Posterior cingulate gyrus (tissue), 11 donors: ENCODE measurements at regions not wholly inside any gene's neighbourhood (a gene's known extent, or its start where the extent isn't known, plus 50 kb on each side); places are given as distances from the start of the nearest gene placed in this dataset.
"Not testable (repeated sequence)": the region's sequence is repeated elsewhere in the genome, so short reads cannot be mapped to it uniquely, and the experiment has no call there.

Experiments
- DNase-seq, 10 donors: peaks; one replicate each; pipeline versions ENCODE4 v3.0.0 to v3.0.0-alpha.2; 2020 to 2021; ENCODE audit warnings: mixed read lengths in 3 of 10
- intact Hi-C: fragments of 100-400 bp; cut with DNase I; formaldehyde crosslinking; loops from one replicate; pipeline ENCODE4 v1.15.1; 2023

DNA sequence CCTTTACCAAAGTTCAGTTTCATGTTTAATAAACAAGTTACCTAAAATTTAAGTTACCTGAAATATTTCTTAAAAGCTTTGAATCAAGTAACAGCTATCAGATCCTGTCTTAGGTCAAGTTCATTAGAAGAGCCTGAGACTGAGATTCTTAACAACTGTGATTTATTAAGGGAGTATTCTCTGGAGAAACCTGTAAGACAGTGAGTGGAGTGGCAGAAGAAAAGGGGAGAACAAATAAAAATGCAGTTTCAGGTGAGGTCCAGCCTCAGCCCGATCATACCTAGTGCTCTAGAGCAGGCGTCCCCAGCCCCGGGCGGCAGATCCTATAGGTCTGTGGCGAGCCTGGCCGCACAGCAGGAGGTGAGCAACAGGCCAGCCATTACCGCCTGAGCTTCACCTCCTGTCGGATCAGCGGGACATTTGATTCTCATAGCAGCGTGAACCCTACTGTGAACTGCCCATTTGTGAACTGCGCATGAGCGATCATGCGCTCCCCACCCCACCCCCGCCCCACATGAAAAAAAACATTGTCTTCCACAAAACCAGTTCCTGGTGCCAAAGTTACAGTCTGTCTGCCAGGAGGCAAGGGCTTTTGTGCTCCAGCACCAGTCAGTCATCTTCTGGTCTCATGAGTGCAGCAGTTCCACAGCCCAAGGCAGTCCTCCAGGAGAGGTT, 59.2 kb upstream of the ADGRB3 start:
- DNase-seq: peak in 8 of 10 donors; percentile 6 to 84 (median 54)
- intact Hi-C loops: no loop called here

DNA sequence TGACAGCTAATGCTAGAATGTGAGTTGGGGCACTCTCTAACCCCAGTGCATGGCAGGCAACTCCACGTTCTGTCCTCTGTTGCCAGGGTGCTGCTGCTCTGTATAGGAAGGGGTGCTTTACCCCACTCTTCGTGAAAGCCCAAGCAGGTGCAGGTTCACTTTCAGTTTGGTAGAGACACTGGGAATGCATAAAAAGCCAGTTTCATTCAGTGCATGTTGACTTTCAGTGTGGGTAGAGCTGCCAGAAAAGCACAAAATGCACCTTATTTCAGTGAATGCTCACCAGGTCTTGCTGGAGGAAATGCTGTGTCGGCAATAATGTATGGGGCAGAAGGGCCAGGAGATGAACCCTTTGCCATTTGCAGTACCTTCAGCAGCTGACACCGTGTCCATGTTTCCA, 62.1 kb upstream of the ADGRB3 start:
- DNase-seq: no peak
- intact Hi-C loops: loop anchor here (5.0 kb wide), 1 partner anchor 59 kb away; no protein-coding TSS in a partner anchor

DNA sequence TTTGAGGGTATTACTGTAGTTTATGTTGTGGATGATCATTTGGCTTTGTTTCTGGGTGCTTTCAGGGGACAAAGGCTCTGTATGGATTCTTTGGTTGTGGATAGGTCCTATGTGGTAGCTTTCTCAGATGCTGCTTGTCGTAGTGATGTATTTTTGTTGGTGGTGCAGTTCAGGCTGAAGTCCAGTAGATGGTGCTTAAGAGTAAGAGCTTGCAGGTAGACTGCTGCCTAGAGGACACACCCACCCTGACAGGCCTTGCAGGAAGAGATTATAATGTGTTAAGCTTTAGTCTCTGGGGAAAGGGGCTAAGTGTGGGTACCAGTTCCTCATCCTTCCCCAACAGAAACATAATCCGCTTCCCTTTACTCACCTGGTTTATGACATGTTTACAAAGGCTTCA, 62.6 kb upstream of the ADGRB3 start:
- intact Hi-C loops: loop anchor here (5.0 kb wide), 1 partner anchor 60 kb away; no protein-coding TSS in a partner anchor
- DNase-seq: peak in 1 of 10 donors; percentile 23

DNA sequence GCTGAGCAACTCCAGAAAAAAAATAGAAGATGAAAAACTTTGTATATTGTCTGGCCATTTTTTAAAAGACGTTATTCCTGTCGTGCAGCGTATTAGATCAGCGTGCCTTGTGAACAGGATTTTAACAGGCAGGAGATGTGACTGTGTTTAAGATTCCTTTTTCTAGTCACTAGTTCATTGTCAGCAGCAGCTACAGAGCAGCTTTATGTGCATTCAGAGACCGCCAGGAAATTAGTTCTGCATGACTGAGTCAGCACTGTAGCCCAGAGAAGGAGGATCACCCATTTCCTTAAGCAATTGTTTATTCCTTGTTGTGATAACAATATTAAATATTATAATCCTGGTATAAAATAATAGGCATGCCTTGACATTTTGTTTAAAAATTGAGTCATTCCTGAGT, 75.4 kb upstream of the ADGRB3 start:
- intact Hi-C loops: loop anchor here (1.0 to 5.0 kb wide), 3 partner anchors 75 to 408 kb away; no protein-coding TSS in a partner anchor

DNA sequence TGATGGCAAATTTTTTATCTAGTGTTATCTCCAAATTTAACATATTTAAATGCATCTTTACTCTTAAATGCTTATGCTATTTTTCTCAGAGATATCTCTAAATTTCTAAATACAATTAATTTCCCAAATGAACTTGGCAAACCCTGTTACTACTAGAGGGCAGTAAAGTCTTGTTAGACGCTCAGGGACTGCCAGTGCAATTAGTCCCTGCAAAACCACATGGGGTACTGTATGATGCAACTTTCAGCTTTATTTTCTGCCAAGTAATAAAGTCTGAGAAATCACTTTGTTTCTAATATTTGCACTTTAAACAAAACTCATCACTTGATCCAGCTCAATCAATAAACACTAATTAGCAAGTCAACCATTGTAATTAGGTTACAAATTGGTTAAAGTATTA, 76.0 kb upstream of the ADGRB3 start:
- no peak for DNase-seq
- intact Hi-C loops: loop anchor here (1.0 to 5.0 kb wide), 3 partner anchors 75 to 408 kb away; no protein-coding TSS in a partner anchor

More for the DNA sequence above, 75.4 kb upstream of the ADGRB3 start:
- no peak for DNase-seq

DNA sequence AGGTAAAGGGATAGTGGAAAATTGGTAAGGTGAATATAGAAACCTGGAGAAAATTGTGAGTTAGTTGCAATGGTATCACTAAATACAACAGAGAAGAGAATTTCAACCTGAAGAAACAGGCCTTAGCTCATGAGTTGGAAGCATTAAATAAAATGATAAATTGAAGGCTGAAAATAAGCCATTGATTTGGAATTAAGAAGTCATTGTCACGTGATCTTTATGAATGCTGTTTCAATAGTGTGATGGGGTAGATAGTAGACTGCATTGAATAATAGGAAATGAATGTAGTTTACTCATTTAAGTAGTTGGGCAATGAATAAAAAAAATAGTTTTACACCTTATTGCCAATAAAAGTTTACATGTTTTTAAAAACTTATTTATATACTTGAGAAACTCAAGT, 88.5 kb upstream of the ADGRB3 start:
- no peak for DNase-seq
- intact Hi-C loops: no loop called here

DNA sequence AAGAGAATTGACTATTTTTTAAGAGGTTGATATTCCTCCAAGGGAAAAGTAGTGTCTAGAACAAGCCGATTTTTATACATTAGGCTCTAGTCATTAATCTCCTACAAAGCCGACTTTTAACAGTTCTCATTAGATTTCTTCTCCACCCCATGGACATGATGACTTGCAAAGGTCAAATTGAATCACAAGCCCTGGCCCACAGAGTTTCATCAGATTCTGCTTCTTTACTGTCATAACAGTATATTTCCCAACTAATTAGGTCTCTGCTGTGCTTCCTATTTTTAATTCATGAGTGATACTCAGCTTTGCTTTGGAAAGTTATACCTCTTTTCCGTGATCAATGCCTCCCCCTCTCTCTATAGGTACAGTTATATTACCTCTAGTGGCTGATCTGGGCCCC, 90.6 kb upstream of the ADGRB3 start:
- no peak for DNase-seq
- intact Hi-C loops: no loop called here

DNA sequence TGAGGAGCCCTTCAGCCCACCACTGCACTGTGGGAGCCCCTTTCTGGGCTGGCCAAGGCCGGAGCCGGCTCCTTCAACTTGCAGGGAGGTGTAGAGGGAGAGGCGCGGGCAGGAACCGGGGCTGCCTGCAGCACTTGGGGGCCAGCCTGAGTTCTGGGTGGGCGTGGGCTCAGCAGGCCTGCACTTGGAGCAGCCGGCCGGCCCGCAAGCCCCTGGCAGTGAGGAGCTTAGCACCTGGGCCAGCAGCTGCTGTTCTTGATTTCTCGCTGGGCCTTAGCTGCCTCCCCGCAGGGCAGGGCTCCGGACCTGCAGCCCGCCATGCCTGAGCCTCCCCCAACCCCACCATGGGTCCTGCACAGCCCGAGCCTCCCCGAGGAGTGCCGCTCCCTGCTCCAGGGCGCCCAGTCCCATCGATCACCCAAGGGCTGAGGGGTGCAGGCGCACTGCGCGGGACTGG, 101.7 kb upstream of the ADGRB3 start:
- intact Hi-C loops: no loop called here

DNA sequence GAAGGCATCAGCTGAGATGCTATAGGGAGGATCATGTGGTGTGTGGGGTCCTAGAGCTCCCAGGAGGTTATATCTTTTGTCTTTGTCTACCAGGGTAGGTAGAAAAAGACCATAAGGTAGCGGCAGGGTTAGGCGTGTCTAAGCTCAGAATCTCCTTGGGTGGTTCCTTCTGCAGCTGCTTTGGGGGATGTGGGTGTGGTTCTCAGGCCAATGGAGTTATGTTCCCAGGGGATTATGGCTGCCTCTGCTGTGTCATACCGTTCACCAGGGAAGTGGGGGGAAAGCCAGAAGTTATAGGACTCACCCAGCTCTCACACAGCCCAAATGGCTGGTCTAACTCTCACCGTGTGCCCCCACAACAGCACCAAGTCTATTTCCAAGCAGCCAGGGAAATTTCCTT, 107.4 kb upstream of the ADGRB3 start:
- peak in 1 of 10 donors; percentile 32 for DNase-seq
- intact Hi-C loops: no loop called here

More for the DNA sequence above, 101.7 kb upstream of the ADGRB3 start:
- DNase-seq: peak in 3 of 10 donors; percentile 52 to 74 (median 67)

DNA sequence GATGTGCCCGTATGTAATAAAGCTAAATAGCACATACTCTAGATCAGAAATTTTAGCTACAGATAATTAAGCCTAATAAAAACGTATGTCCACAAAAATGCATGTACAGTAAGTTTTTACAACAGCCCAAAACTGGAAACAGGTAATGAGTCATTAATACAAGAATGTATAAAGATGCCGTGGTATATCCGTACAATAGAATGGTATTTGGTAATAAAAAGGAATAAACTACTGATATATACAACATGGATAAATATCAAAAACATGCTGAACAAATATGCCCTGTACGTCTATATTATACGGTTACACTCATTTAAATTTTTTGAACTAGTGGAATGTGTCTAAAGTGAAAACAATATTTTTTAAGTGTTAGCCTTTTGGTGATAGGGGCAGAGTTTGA, 128.2 kb upstream of the ADGRB3 start:
- DNase-seq: no peak
- intact Hi-C loops: no loop called here

DNA sequence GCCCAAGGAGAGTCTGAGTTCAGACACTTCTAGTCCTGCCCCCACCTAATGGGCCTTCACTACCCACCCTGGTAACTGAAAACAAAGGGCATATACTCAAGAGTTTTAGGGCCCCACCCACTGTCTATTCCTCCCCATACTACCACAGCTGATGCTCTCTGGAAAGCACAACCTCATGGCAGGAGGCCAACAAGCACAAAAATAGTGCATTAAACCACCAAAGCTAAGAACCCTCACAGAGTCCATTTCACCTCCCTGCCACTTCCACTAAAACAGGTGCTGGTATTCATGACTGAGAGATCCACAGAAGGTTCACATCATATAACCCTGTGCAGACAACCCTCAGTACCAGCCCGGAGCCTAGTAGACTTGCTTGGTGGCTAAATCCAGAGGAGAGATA, 132.1 kb upstream of the ADGRB3 start:
- DNase-seq: no peak

DNA sequence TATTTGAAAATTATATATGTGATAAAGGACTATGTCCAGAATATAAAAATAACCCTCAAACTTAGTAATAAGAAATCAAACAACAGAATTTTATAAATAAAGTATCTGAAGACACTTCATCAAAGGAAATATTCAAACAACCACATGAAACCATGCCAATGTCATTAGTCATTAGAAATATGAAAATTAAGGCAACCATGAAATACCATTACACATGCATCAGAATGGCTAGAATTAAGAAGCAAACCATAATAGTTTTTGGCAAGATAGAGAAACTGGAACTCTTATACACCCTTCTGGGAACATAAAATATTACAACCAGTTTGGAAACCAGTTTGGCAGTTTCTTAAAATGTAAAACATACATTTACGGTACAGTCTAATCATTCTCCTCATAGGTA, 137.2 kb upstream of the ADGRB3 start:
- no peak for DNase-seq
- intact Hi-C loops: no loop called here

More for the DNA sequence above, 132.1 kb upstream of the ADGRB3 start:
- intact Hi-C loops: no loop called here

DNA sequence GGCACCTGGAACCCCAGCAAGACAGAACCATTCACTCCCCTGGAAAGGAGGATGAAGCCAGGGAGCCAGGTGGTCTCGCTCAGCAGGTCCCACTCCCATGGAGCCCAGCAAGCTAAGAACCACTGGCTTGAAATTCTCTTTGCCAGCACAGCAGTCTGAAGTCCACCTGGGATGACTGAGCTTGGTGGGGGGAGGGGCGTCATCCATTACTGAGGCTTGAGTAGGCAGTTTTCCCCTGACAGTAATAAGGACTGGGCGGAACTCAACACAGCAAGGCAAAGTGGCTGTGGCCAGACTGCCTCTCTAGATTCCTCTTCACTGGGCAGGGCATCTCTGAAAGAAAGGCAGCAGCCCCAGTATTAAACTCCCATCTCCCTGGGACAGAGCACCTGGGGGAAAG, 140.2 kb upstream of the ADGRB3 start:
- intact Hi-C loops: not testable (repeated sequence)
- DNase-seq: peak in 2 of 10 donors; percentile 21 to 49

DNA sequence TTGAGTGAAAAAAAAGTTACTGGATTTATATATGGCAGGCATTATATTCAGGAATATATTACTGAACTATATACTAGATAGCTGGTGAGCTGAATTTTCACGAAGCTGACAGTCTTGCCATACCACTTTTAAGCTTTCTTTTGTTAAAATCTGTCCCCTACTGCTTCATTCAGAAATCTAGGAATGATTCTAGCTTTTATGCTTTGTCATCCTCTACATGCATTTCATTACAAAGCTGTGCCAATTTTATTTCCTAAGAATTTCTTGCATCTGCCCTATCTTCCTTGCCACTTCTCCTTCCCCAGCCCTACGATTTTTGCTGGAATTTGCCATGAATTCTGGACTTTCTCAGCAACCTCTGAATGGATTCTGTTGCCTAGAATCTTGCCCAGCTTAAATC, 158.5 kb upstream of the ADGRB3 start:
- DNase-seq: no peak

DNA sequence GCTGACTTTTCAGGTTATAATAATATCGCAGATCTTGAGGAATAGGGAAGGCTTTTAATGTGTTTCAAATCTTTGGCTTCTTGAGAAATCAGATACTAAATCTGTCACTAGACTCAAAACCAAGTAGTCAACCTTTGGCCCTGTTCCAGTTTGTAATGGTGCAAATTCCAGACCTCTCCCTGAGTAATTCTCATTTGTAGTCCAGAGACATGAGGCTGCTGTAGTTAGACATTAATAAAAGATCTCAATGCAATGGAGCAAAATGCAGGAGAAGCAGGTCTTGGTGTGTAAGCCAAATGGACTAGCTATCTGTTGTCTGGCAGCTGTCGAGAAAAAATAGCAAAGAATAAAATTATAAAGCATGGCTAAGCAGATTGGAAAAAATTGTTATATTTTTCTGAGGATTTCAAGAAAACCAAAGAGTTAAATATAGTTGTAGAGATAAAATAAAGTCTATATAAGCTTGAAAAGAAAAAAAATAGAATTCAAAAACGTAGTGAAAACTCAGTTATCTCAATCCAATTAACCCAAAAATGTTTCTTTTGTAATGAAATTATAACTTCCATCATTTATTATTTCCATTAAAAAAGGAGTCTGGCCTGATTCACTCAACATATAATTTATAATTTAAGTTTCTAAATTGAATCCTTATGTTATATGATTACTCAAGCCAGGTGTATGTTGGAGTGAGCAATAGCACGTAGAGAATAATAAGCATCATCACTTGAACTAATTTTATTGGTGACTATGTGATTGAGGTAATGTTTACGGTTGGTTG, 161.5 kb upstream of the ADGRB3 start:
- no peak for DNase-seq
- intact Hi-C loops: no loop called here

More for the DNA sequence above, 158.5 kb upstream of the ADGRB3 start:
- intact Hi-C loops: no loop called here

DNA sequence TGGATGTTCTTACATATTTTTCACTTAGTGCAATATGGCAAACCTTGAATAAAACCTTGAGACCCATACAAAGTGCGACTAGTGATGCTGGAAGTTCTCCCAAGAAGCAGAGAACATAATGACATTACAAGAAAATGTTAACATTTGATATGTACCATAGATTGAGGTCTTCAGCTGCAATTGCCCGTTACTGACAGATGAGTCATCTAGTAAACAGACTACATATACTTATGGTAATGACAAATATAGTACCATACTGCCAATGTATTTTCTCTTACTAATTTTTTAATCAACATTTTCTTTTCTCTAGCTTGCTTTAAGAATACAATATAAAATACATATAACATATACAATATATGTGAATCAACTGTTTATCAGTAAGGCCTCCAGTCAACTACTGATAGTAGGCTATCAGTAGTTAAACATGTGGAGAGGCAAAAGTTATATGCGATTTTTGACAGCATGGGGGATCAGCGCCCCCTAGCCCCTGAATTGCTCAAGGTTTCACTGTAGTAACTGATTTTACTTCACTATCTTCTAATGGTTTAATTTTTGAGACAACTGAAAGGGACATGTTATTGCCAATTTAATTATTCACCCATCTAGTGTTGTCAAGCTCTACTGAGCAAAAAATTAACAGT, 166.7 kb upstream of the ADGRB3 start:
- no peak for DNase-seq
- intact Hi-C loops: no loop called here

DNA sequence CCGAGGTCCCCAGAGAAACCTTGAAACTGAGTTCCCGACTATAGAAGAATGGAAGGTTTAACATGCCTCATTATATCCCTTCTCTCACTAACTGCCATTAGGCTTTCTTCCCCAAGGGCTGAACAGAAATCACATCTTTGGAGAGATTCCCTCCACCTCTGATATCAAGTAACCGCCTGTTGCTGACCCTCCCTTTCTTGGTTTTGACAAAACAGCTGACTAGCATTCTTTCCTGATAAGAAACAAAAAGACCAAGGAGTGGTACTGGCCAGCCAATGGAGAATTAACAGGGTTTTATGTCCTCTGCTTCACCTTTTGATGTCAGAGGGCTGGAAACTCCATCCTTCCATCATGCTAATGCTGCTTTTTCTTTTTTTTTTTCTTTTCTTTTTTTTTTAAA, 176.6 kb upstream of the ADGRB3 start:
- intact Hi-C loops: no loop called here
- DNase-seq: no peak

DNA sequence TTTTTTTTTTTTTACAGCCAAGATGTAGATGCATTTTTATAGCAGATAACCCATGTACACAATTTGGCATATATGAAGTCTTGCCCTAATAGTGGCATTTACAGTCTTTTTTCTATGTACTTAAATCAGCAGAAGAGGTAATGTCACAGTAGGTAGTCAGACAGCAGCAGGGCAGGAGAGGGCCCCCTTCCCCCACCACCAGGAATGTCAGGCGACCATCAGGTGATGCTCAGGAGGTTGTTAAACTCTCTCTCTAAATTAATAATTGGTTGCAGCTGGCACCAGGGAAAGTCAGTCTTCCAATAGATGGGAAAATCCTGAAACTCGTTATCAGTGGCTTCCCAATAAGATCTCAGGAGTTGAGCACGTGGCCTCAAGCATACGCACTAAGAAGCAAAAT, 188.0 kb upstream of the ADGRB3 start:
- no peak for DNase-seq
- intact Hi-C loops: no loop called here

DNA sequence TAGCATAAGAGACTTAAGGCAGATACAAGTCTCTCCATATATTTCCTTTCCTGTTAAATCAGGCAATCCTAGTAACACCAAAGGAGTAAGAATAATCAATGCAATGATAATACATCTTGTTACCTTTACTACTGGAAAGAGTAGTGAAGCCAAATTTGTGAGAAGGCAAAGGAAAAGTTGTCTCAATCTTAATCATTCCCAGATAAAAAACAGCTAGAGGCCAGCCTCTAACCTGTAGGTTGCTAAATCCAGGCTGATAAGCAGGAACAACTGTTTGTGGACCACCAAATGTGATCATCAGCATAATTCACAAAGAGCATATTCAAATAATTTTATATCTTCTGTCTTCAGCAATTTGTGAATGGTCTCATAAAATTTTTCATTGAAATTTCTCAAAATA, 189.2 kb upstream of the ADGRB3 start:
- no peak for DNase-seq
- intact Hi-C loops: no loop called here

DNA sequence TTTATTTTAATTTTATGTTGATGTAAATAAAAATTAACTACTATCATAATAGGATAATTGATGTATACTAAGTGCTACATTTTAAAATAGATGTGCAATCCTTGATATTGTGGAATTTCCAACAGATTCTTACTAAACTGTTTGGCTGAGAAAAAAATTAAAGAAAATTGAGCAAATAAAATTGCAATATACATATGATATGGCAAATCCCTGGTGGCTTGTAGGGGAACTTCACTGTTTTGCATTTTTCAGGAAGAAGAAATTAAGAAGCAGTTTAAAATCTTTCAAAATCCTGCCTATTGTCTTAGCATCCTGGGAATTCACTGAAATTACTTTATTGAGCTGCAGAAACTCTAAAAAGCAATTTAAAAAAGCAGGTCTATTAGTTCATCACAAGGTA, 191.4 kb upstream of the ADGRB3 start:
- no peak for DNase-seq
- intact Hi-C loops: no loop called here

DNA sequence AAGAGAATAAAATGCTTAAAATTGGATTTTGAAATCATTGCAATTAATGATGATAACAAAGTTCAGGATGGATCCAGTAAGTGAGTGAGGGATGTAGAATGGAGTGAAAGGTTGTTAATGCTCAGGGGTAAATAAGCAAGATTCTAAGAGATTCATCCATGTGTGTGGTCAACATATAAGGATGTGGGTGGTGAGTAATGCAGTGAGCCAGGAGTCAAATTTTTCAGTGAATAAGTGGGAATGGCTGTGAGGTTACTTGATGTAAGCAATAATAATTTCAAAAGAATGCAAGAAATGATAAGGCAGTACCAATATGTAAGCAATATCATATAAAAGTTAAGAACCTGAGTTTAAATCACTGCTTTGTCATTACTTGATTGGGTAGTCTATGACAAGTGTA, 207.5 kb upstream of the ADGRB3 start:
- no peak for DNase-seq
- intact Hi-C loops: no loop called here
